Skeletal muscle tissue (tissue), 3 donors: ENCODE measurements at regions not wholly inside any gene's neighbourhood (a gene's known extent, or its start where the extent isn't known, plus 50 kb on each side); places are given as distances from the start of the nearest gene placed in this dataset.
"Not testable (repeated sequence)": the region's sequence is repeated elsewhere in the genome, so short reads cannot be mapped to it uniquely, and the experiment has no call there.

Experiments used
- H3K27ac ChIP-seq: one replicate; pipeline ENCODE4 v1.7.0; 2013; ENCODE audit warnings: mild to moderate bottlenecking, low read depth, low read length, inconsistent platforms
- H3K27me3 ChIP-seq, 3 donors: one replicate each; pipeline ENCODE4 v1.7.0; 2013; ENCODE audit warnings: low read length in 3 of 3; ENCODE audit not compliant: control insufficient read depth in 3 of 3, insufficient read depth in 3 of 3
- H3K36me3 ChIP-seq, 3 donors: one replicate each; pipeline ENCODE4 v1.7.0; 2013; ENCODE audit warnings: low read length in 3 of 3; ENCODE audit not compliant: control insufficient read depth in 3 of 3, insufficient read depth in 3 of 3
- H3K4me1 ChIP-seq, 3 donors: one replicate each; pipeline ENCODE4 v1.7.0; 2013; ENCODE audit warnings: low read length in 3 of 3, mild to moderate bottlenecking in 3 of 3; ENCODE audit not compliant: control insufficient read depth in 3 of 3, insufficient read depth in 3 of 3
- H3K4me3 ChIP-seq, 3 donors: one replicate each; pipeline ENCODE4 v1.7.0; 2013; ENCODE audit warnings: low read length in 3 of 3
- H3K9ac ChIP-seq, 3 donors: one replicate each; pipeline ENCODE4 v1.7.0; 2013; ENCODE audit warnings: low read length in 3 of 3, mild to moderate bottlenecking in 3 of 3, moderate library complexity in 2 of 3, low read depth in 1 of 3
- H3K9me3 ChIP-seq, 3 donors: one replicate each; pipeline ENCODE4 v1.7.0; 2013; ENCODE audit warnings: low read length in 3 of 3; ENCODE audit not compliant: control insufficient read depth in 3 of 3
- donor health status: Osteomylitis.

DNA sequence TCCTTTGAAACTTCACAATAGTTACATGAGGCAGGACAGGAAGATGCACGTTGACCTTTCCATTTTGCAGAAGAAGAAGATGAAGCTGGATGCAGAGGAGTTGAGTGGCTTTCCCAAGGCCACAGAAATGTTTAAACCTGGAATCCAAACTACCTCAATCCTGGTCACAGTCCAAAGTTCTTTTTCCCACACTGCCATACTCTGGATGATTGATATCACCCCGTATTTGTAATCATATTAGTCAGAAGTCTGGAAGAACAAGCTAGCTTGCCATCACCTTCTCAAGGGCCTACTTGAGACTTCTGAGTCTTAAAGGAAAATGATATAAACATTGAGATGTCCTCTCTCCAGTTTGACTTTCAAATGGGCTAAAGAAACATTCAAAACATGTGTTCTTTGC lies 190.1 kb downstream of the LNPK start:
- H3K9ac ChIP-seq, result no peak overlapping the region
- no peak overlapping the region for H3K4me3 ChIP-seq
- H3K36me3 ChIP-seq, result no peaks in the 10 kb centered on the region
- H3K9me3 ChIP-seq, result no peaks in the 10 kb centered on the region
- no peaks in the 10 kb centered on the region for H3K4me1 ChIP-seq
- no peaks in the 10 kb centered on the region for H3K27me3 ChIP-seq
- no peak overlapping the region for H3K27ac ChIP-seq

- Histone ChIP-seq H3K4me1 (peaks cover 5 to 18% (median 7%) of the 10 kb centered on the region in 3 donors), H3K9me3 (no peaks in the 10 kb centered on the region), H3K4me3 (no peak overlapping the region), H3K9ac (no peak overlapping the region), H3K27me3 (no peaks in the 10 kb centered on the region), H3K27ac (no peak overlapping the region), H3K36me3 (no peaks in the 10 kb centered on the region)
Measured at GRCh38 chr2:175808858-175809257, 193.2 kb downstream of the LNPK start.

GRCh38 chr2:175808078-175808477 lies 194.0 kb downstream of the LNPK start:
- H3K36me3 ChIP-seq, result no peaks in the 10 kb centered on the region
- H3K9me3 ChIP-seq, result no peaks in the 10 kb centered on the region
- H3K27me3 ChIP-seq, result no peaks in the 10 kb centered on the region
- no peak overlapping the region for H3K4me3 ChIP-seq
- H3K27ac ChIP-seq, result no peak overlapping the region
- H3K9ac ChIP-seq, result no peak overlapping the region
- H3K4me1 ChIP-seq, result peaks cover 5 to 18% (median 7%) of the 10 kb centered on the region in 3 donors

DNA sequence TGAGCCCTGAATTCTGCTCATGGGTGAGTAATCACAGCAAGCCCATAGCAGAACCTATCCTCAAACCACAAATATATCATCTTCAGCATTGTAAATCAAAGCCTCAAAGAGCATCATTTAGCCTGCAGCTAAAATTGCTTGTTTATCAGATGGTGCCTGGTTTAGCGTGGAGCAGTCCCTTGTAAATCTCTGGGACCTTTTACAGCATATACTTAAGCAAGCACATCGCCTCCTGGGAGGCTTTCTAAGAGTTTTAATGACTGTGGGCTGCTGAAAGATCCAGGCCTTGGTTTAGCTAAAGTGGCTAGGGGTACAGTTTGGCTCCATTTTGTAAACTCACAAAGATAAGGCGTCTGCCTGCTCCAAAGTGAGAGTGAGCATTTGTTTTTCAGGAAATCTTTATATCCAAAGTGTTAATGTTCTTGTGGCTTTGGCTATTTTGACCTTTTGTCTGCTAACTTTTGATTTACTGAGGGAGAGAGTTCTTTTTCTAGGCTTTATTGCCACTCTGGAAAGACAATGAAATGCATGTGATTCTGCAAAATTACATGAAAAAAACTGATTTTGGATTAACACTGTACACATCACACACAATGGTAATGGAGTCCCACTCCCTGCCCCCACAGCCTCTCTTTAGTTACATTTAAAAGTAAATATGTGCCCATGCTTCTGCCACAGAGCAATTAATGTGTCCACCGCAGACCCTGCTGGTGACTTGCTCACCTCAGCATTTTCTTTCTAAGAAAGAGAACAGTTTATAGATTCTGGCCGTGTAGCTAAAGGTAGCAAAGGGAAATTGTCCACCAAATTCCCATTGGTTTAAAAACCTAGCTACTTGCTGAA lies 194.8 kb downstream of the LNPK start:
- Histone ChIP-seq H3K9ac (no peak overlapping the region), H3K27ac (no peak overlapping the region), H3K36me3 (no peaks in the 10 kb centered on the region), H3K27me3 (no peaks in the 10 kb centered on the region), H3K4me3 (no peak overlapping the region), H3K9me3 (no peaks in the 10 kb centered on the region), H3K4me1 (peaks cover 5 to 18% (median 7%) of the 10 kb centered on the region in 3 donors)

DNA sequence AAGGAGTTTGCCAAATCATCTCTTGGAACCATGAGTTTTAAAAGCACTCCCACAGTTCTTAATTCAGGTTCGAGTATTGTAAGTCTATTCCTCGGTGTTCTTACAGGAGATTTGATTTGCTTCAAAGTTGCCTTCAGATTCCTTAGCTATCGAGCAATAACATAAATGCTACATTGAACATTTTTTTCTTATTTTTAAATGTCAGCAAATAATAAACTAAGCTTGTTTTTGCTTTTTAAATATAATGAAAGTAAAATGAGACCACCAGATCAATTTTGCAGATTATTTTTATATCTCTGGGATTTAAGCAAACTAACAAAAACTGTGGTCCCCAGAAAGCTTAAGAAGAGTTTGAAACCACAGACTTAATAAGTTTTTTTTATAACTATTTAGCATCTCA lies 195.5 kb downstream of the LNPK start:
- no peaks in the 10 kb centered on the region for H3K27me3 ChIP-seq
- H3K4me1 ChIP-seq, result peaks cover 5 to 18% (median 7%) of the 10 kb centered on the region in 3 donors
- H3K9me3 ChIP-seq, result no peaks in the 10 kb centered on the region
- no peak overlapping the region for H3K9ac ChIP-seq
- no peak overlapping the region for H3K4me3 ChIP-seq
- H3K36me3 ChIP-seq, result no peaks in the 10 kb centered on the region
- H3K27ac ChIP-seq, result no peak overlapping the region

DNA sequence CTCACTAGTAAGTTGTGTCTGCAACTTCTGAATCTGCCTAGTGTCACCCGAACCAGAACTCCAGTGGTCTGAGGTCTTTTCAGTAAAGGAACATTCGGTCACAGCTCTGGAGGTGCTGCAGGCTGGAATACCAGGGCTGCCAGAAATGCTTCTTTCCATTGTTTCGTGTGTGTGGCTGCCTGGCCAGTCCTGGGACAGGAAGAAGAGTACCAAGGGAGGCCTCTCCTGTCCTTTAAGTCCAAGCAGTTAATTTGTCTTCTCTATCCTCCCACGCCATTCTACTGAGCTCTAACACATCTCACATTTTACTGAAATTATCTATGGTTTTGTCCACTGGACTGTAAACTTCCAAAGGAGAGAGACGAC lies 196.0 kb downstream of the LNPK start:
- no peak overlapping the region for H3K9ac ChIP-seq
- no peaks in the 10 kb centered on the region for H3K27me3 ChIP-seq
- no peaks in the 10 kb centered on the region for H3K9me3 ChIP-seq
- H3K36me3 ChIP-seq, result no peaks in the 10 kb centered on the region
- no peak overlapping the region for H3K27ac ChIP-seq
- peaks cover 5 to 18% (median 7%) of the 10 kb centered on the region in 3 donors for H3K4me1 ChIP-seq
- no peak overlapping the region for H3K4me3 ChIP-seq

- no peak overlapping the region for H3K27ac ChIP-seq
- H3K9me3 ChIP-seq, result no peaks in the 10 kb centered on the region
- no peaks in the 10 kb centered on the region for H3K27me3 ChIP-seq
- no peaks in the 10 kb centered on the region for H3K36me3 ChIP-seq
- H3K4me1 ChIP-seq, result peaks cover 5 to 18% (median 7%) of the 10 kb centered on the region in 3 donors
- no peak overlapping the region for H3K4me3 ChIP-seq
- no peak overlapping the region for H3K9ac ChIP-seq
Measured at GRCh38 chr2:175805442-175806124, 196.5 kb downstream of the LNPK start.

GRCh38 chr2:175804122-175804521 lies 197.9 kb downstream of the LNPK start:
- Histone ChIP-seq H3K27ac (no peak overlapping the region), H3K36me3 (no peaks in the 10 kb centered on the region), H3K9ac (no peak overlapping the region), H3K27me3 (no peaks in the 10 kb centered on the region), H3K4me1 (peaks cover 5 to 18% (median 7%) of the 10 kb centered on the region in 3 donors), H3K4me3 (no peak overlapping the region), H3K9me3 (no peaks in the 10 kb centered on the region)

DNA sequence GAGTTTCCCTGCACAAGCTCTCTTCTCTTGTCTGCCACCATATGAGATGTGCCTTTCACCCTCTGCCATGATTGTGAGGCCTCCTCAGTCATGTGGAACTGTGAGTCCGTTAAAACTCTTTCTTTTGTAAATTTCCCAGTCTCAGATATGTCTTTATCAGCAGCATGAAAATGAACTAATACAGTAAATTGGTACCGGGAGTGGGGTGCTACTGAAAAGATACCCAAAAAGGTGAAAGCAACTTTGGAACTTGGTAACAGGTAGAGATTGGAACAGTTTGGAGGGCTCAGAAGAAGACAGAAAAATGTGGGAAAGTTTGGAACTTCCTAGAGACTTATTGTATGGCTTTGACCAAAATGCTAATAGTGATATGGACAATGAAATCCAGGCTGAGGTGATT lies 205.6 kb downstream of the LNPK start:
- not testable (repeated sequence) for H3K27me3 ChIP-seq, H3K9me3 ChIP-seq, H3K9ac ChIP-seq, H3K36me3 ChIP-seq, H3K27ac ChIP-seq, H3K4me1 ChIP-seq, H3K4me3 ChIP-seq

DNA sequence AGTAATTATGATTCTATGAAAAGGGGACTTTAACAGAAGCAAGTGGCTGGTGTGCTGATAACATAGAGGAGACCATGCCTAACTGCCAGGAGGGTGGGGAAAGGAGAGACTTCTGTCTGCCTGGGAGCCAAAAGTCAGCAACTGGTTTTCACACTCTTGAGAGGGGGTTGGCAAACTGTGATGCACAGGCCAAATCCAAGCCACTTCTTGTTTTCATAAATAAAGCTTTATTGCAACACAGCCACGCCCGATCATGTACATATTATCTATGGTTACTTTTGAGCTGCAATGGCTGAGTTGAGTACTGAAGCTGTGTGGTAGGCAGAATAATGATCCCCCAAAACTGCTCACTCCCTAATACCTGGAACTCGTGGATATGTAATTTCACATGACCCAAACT lies 208.4 kb downstream of the LNPK start:
- no peak overlapping the region for H3K27ac ChIP-seq
- no peak overlapping the region for H3K4me3 ChIP-seq
- peaks cover 0 to 3% (median 0%) of the 10 kb centered on the region in 3 donors for H3K9me3 ChIP-seq
- peaks cover 0 to 2% (median 0%) of the 10 kb centered on the region in 3 donors for H3K4me1 ChIP-seq
- no peak overlapping the region for H3K9ac ChIP-seq
- H3K36me3 ChIP-seq, result no peaks in the 10 kb centered on the region
- H3K27me3 ChIP-seq, result no peaks in the 10 kb centered on the region
